GM12878 (cell line): ENCODE measurements at regions not wholly inside any gene's neighbourhood (a gene's known extent, or its start where the extent isn't known, plus 50 kb on each side); places are given as distances from the start of the nearest gene placed in this dataset.

ENCODE experiments used
- BRCA1 ChIP-seq: IDR thresholded peaks from 2 replicates; pipeline ENCODE4 v1.6.1; 2011; ENCODE audit warnings: low read depth, low read length, improper control_type of control experiment
- CTCF ChIP-seq, 3 experiments: IDR thresholded peaks in 2 of 3; conservative IDR thresholded peaks in 1 of 3; 2 replicates each; pipeline ENCODE4 v1.5.1; 2011; ENCODE audit warnings: low read depth in 3 of 3, low read length in 3 of 3, mild to moderate bottlenecking in 3 of 3, control low read depth in 2 of 3, moderate library complexity in 2 of 3, inconsistent platforms in 1 of 3, mixed read lengths in 1 of 3; ENCODE audit not compliant: control insufficient read depth in 2 of 3, insufficient read depth in 1 of 3; ENCODE audit errors: extremely low read depth in 1 of 3
- E2F4 ChIP-seq: IDR thresholded peaks from 2 replicates; pipeline ENCODE4 v1.6.1; 2012; ENCODE audit warnings: low read depth, low read length, improper control_type of control experiment
- POLR2A ChIP-seq: IDR thresholded peaks from 2 replicates; pipeline ENCODE4 v1.6.1; 2011; ENCODE audit warnings: low read depth, mild to moderate bottlenecking, low read length

- TF ChIP-seq POLR2A (no peak), E2F4 (no peak), CTCF (IDR thresholded peaks at IDR 0.05 in 2 of 3, conservative IDR thresholded peaks at IDR 0.05 in 1 of 3; ENCODE audit: control insufficient read depth in 2 of 3, extremely low read depth in 1 of 3, insufficient read depth in 1 of 3, low read depth in 3 of 3, low read length in 3 of 3) (no peak), BRCA1 (no peak)
These were observed 99.9 kb downstream of the PRLHR start for GRCh38 chr10:118495499-118495898.
